ENCODE measurements at regions not wholly inside any gene's neighbourhood (a gene's known extent, or its start where the extent isn't known, plus 50 kb on each side); places are given as distances from the start of the nearest gene placed in this dataset.
A peak's percentile ranks its signal among the peaks of the same experiment; 100 is the strongest.

GRCh38 chr3:178386401-178386800 is 149.8 kb upstream of the KCNMB2 start:
- no peaks in the 10 kb centered on the region for H3K9me3 ChIP-seq
- H3K27ac ChIP-seq = no peak overlapping the region
- H3K36me3 ChIP-seq = no peaks in the 10 kb centered on the region
- H3K4me3 ChIP-seq (replicated peaks in 1 of 3) = no peak overlapping the region
- H3K27me3 ChIP-seq = no peaks in the 10 kb centered on the region
- TF ChIP-seq CTCF (IDR thresholded peaks at IDR 0.05) (no peak), POLR2A (IDR thresholded peaks at IDR 0.05) (no peak)
- WGBS, 2 donors = 65 to 75% methylated on average over 5 of the region's 5 CpGs
- no peak for DNase-seq
- peaks cover 10 to 16% of the 10 kb centered on the region in 2 donors for H3K4me1 ChIP-seq
- intact Hi-C loops (cut with DNase I) = no loop called here

GRCh38 chr3:178386880-178387279 is 149.4 kb upstream of the KCNMB2 start:
- 81 to 100% methylated on average over 1 of the region's 1 CpG for WGBS, 2 donors
- Histone ChIP-seq H3K36me3 (no peaks in the 10 kb centered on the region), H3K9me3 (no peaks in the 10 kb centered on the region), H3K4me3 (replicated peaks in 1 of 3) (no peak overlapping the region), H3K27ac (no peak overlapping the region), H3K4me1 (peaks cover 10 to 15% of the 10 kb centered on the region in 2 donors), H3K27me3 (no peaks in the 10 kb centered on the region)
- TF ChIP-seq POLR2A (IDR thresholded peaks at IDR 0.05) (no peak), CTCF (IDR thresholded peaks at IDR 0.05) (no peak)
- DNase-seq = no peak
- intact Hi-C loops (cut with DNase I) = no loop called here

- 92 to 95% methylated on average over 2 of the region's 2 CpGs for WGBS, 2 donors
- H3K27ac ChIP-seq = no peak overlapping the region
- no peak for DNase-seq
- no peaks in the 10 kb centered on the region for H3K36me3 ChIP-seq
- no peaks in the 10 kb centered on the region for H3K9me3 ChIP-seq
- H3K27me3 ChIP-seq = no peaks in the 10 kb centered on the region
- TF ChIP-seq POLR2A (IDR thresholded peaks at IDR 0.05) (no peak), CTCF (IDR thresholded peaks at IDR 0.05) (no peak)
- H3K4me1 ChIP-seq = peaks cover 7% of the 10 kb centered on the region in 2 donors
- intact Hi-C loops (cut with DNase I) = no loop called here
- no peak overlapping the region for H3K4me3 ChIP-seq (replicated peaks in 1 of 3)
Observed at GRCh38 chr3:178388473-178388872, 147.8 kb upstream of the KCNMB2 start.

GRCh38 chr3:178389258-178389657 is 147.0 kb upstream of the KCNMB2 start:
- intact Hi-C loops (cut with DNase I) = no loop called here
- Histone ChIP-seq H3K27ac (peak overlapping the region in 1 of 3 donors; percentile 29), H3K4me1 (peaks cover 5 to 7% of the 10 kb centered on the region in 2 donors), H3K36me3 (no peaks in the 10 kb centered on the region), H3K9me3 (no peaks in the 10 kb centered on the region), H3K4me3 (replicated peaks in 1 of 3) (no peak overlapping the region), H3K27me3 (no peaks in the 10 kb centered on the region)
- TF ChIP-seq CTCF (IDR thresholded peaks at IDR 0.05) (no peak), POLR2A (IDR thresholded peaks at IDR 0.05) (no peak)
- DNase-seq = peak in 1 of 2 donors; percentile 10
- WGBS, 2 donors = 16 to 26% methylated on average over 1 of the region's 1 CpG

GRCh38 chr3:178392511-178392926 is 143.7 kb upstream of the KCNMB2 start:
- no peaks in the 10 kb centered on the region for H3K27me3 ChIP-seq
- no peak overlapping the region for H3K27ac ChIP-seq
- no peaks in the 10 kb centered on the region for H3K9me3 ChIP-seq
- no peaks in the 10 kb centered on the region for H3K36me3 ChIP-seq
- intact Hi-C loops (cut with DNase I) = no loop called here
- WGBS, 2 donors = 0 to 7% methylated on average over 1 of the region's 1 CpG
- TF ChIP-seq CTCF (IDR thresholded peaks at IDR 0.05) (no peak), POLR2A (IDR thresholded peaks at IDR 0.05) (no peak)
- DNase-seq = no peak
- H3K4me3 ChIP-seq (replicated peaks in 1 of 3) = no peak overlapping the region
- H3K4me1 ChIP-seq = peaks cover 5 to 7% of the 10 kb centered on the region in 2 donors

Measured in thyroid gland (tissue), 4 donors.